GM21717 (cell line): ENCODE measurements at regions not wholly inside any gene's neighbourhood (a gene's known extent, or its start where the extent isn't known, plus 50 kb on each side); places are given as distances from the start of the nearest gene placed in this dataset.

ENCODE experiments used
- ATAC-seq: cut with Tn5 transposase; IDR thresholded peaks from one replicate; pipeline ENCODE4 v1.9.1; 2021; ENCODE audit warnings: mild to moderate bottlenecking, moderate library complexity; ENCODE audit not compliant: unreplicated experiment

DNA sequence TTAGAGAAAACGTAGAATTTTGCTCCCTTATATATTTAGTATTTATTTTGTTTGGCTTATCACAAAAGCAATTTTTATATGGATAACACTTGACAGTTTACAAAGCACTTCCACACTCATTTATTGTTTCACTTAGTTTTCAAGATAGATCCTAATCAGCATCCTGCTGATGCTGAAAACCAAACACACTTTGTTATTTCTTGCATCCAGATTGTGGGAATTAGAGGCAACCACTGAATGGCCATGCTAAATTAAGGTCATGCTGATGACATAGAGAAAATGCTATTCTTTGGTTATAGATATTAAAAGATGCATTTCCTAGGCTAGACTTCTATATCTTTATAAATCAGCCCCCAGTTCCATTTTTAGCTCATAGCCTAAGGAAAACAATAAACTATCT is 474.1 kb upstream of the KCNMB2 start:
- ATAC-seq = no peak

GRCh38 chr3:178063461-178063860 is 472.8 kb upstream of the KCNMB2 start:
- no peak for ATAC-seq

GRCh38 chr3:178067721-178068120 is 468.5 kb upstream of the KCNMB2 start:
- ATAC-seq = no peak

GRCh38 chr3:178072391-178073305 is 463.6 kb upstream of the KCNMB2 start:
- ATAC-seq = no peak

DNA sequence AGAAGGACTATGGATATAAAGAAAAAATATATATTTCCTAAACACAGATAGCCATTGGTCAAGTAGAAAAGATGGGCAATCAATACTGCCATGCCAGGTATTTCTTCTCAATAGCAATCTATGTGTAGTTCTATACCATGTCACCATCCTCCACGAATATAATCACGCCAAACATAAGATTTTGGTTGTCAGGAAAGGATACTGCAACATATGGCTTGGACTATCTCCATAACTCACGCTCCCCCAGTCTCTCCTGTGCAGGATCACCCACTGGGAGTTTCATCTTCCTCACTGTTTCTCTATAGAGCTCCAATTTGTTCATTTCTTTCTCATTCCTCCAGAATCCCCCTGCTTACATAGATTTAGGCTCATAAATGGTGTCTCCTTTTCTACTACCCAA is 462.9 kb upstream of the KCNMB2 start:
- ATAC-seq = no peak

DNA sequence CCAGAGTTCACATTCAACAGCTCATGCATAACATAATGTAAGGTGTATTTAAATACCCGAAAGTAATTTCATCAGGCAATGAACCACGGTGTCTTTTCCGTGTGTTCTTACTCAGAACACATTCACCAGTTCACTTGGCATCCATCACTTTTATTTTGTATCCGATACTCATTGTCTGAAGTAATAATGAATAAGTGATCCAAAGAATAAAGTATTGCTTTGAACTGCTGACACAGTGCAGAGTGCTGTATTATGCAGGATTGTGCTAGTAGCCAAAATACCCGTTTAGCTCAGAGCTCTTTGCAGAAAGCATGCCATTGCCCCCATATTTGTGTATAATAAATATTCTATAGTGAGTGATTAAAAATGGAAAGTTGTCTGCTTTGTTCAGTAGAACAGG is 460.9 kb upstream of the KCNMB2 start:
- no peak for ATAC-seq

GRCh38 chr3:178078953-178079352 is 457.3 kb upstream of the KCNMB2 start:
- no peak for ATAC-seq

- no peak for ATAC-seq
Observed at GRCh38 chr3:178079966-178080365, 456.3 kb upstream of the KCNMB2 start.

DNA sequence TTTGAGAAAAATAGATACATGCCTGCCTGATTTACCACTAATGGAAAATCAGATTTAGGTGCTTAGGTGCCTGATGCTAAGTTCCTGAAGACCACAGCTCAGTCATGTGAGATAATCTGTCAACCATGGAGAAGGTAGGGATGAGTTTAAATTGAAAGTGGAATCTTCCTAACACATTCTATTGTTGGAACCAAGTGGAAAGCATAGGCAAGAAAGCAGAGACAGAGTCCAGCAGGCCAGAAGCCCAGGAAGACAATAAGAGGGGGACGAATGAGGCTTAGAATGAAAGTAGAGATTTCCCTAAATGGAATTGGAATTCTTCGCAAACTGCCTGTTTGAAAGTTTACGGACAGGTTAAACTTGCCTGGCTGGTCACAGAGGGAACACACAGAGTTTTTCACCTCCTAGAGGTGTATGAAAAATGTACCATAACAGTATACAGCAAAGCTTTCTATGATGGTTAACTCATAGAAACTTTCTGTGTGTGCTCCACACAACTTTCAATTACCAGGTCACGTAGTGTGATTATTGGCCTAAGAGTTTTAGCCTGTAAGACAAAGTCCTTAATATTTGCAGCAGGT is 453.8 kb upstream of the KCNMB2 start:
- no peak for ATAC-seq

- ATAC-seq = no peak
Observed at GRCh38 chr3:178083906-178084866, 452.1 kb upstream of the KCNMB2 start.

DNA sequence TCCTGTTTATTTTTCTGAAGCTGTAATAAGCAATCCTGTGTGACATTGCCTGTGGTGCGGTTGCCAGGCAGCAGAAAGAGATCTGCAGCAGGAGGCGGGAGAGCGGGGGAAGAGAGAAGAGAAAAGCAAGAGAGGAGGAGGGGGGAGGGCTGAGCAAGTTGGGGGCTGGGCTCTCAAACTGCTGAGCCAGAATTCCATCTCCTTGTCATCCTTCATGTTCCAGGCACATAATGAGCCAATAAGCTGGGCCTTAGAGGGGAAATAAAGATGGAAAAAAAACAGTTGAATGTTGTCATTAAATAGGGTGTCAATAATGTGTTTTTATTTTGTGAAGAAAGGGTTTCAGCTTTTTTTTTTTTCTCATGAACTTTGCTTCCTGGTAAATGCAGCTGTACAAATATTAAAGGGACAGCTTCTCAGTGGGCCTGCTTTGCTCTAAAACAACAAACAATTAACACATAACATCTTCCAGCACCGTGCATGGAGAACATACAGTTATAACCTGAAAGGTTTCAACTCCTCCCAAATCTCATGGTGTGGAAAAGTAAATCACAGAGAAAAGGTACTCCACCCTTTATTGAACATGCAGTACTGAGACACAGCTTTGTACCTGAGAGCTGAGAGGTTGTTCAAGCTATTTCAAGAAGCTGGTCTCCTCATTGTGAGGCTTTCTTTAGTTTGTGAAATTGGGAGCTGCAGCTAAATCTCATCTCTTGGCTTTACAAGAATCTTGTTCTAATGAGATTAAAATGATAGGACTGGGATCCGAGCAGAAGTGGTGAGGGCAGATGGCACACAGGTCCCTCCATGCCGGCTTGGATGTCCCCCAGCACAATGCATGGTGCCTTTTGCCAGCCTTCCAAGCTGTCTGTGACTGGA is 451.1 kb upstream of the KCNMB2 start:
- ATAC-seq = no peak

DNA sequence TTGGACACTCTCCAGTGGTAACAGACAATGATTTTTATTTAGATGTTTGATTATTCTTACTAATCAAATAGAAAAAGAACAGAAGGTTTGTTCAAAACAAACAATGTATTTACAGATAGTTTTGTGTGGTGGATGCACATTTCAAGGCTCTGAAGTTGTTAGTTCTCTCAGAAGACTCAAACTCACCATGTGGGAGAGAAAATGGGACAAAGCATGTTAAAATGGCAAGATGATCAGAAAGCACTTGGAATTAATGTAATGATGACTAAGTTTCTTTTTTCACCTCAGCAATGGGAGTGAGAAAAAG is 450.5 kb upstream of the KCNMB2 start:
- no peak for ATAC-seq

- ATAC-seq = no peak
Observed at GRCh38 chr3:178086144-178086825, 450.0 kb upstream of the KCNMB2 start.

- ATAC-seq = no peak
Observed at GRCh38 chr3:178087376-178087775, 448.9 kb upstream of the KCNMB2 start.

- no peak for ATAC-seq
Observed at GRCh38 chr3:178088963-178089362, 447.3 kb upstream of the KCNMB2 start.

DNA sequence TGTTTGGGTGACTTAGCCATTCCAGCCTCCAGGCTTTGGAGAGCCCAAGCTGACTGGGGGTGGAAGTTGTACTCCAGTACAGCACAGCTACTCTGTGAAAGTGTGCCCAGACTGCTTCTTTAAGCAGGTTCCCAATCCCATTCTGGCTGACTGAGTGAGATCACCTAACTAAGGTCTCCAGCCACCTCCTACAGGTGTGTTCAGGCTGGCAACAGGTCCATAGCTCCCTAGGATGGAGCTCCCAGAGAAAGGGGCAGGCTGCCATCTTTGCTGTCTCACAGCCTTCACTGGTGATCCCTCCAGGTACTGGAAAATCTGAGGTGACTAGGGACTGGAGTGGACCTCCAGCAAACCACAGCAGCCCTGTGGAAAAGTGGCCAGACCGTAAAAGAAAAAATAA is 445.3 kb upstream of the KCNMB2 start:
- ATAC-seq = no peak

- ATAC-seq = no peak
Observed at GRCh38 chr3:178095522-178095921, 440.7 kb upstream of the KCNMB2 start.

DNA sequence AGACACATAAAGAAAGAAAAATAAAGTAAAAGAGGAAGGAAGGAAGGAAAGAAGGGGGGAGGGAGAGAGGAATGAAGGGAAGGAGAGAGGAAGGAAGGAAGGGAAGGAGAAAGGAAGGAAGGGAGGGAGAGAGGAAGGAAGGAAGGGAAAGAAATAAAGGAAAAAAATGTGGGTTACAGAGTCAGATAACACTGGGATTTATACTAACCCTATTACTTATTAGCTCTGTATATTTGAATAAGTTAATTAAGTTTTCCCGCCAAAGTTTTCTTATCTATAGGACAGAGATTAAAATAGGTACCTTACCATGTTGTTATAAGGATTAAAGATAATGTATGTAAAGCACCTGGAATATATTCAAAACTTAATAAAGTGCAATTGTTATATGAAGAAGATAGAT is 439.3 kb upstream of the KCNMB2 start:
- no peak for ATAC-seq

DNA sequence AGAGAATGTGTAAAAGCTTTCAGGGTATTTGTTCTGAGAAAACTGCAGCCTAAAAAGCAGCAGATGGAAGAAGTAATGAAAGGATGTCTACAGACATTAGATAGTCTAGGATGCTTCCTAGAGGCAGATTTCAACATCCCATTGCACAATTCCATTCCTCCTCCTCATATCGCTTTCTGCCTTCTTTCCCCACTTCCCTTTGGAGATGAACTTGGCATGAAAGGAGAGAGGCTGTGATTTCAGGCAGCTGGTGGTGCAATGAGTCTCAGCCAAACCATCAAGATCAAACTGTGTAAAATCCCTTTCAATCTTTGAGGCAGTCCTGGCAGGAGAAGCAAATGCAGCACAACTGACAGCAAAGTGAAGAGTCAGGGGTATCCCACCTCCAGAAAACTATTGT is 438.7 kb upstream of the KCNMB2 start:
- ATAC-seq = no peak

GRCh38 chr3:178099274-178099673 is 437.0 kb upstream of the KCNMB2 start:
- ATAC-seq = no peak
